GM10248 (cell line): ENCODE measurements at regions not wholly inside any gene's neighbourhood (a gene's known extent, or its start where the extent isn't known, plus 50 kb on each side); places are given as distances from the start of the nearest gene placed in this dataset.

Experiments used
- CTCF ChIA-PET: fragments of 300-600 bp; sonication (Branson Sonifier 250); formaldehyde crosslinking; extraction: SDS; loops from one replicate; lab custom pipeline; 2021; ENCODE audit warnings: antibody characterized with exemption; lab: Yijun Ruan, JAX
- POLR2A ChIA-PET: fragments of 350-650 bp; sonication (Branson Sonifier 250); formaldehyde crosslinking; extraction: SDS; loops from one replicate; lab custom pipeline; 2020; ENCODE audit warnings: antibody characterized with exemption; lab: Yijun Ruan, JAX
- DNase-seq: peaks from one replicate; pipeline ENCODE4 v3.0.0; 2012; ENCODE audit errors: extremely low spot score
- CTCF ChIP-seq: IDR thresholded peaks from 2 replicates; pipeline ENCODE4 v1.5.1; 2012; ENCODE audit warnings: mild to moderate bottlenecking, low read depth; ENCODE audit errors: extremely low read depth, missing control alignments, control extremely low read depth

- DNase-seq: no peak
- CTCF ChIA-PET: no interaction called here
- POLR2A ChIA-PET: no interaction called here
- TF ChIP-seq CTCF: no peak
Measured at GRCh38 chrX:97751016-97751415, 867.3 kb downstream of the RPA4 start.

DNA sequence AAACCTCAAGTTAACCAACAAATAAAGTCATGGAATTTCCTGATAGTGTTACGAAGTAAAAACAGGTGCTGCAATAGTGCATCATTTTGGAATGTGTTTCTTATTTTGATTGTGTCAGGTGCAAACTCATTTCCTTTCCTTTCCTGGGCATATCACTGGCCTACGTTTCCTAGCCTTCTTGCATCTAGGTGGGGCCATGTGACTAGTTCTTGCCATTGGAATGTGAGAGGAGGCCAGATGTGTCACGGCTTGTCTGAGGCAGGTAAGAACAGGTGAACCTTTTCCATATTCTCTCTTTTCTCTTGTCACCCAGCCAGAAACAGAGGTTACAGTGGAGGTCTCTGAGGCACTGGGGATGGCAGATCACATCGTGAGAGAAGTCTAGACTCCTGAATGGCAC, 868.0 kb downstream of the RPA4 start:
- DNase-seq: no peak
- CTCF ChIA-PET: no interaction called here
- no peak for TF ChIP-seq CTCF
- POLR2A ChIA-PET: no interaction called here

DNA sequence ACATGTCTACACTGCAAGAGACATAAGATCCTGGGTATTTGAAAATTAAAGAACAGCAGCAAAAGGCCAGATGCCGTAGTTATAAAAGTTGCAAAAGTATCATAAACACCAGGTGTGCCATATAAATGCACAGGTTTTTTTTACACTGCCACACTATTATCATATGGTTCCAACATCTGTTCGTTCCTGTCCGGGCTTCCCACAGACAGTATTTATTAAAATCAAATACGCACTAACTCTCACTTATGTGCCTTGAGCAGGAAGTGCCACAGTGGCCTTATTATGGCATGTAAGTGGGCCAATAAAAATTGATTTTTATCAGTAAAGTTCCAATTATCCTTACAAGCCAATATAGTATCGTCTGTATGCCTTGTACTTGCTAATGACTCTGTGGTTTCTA, 873.2 kb downstream of the RPA4 start:
- TF ChIP-seq CTCF: no peak
- POLR2A ChIA-PET: no interaction called here
- CTCF ChIA-PET: no interaction called here
- no peak for DNase-seq

DNA sequence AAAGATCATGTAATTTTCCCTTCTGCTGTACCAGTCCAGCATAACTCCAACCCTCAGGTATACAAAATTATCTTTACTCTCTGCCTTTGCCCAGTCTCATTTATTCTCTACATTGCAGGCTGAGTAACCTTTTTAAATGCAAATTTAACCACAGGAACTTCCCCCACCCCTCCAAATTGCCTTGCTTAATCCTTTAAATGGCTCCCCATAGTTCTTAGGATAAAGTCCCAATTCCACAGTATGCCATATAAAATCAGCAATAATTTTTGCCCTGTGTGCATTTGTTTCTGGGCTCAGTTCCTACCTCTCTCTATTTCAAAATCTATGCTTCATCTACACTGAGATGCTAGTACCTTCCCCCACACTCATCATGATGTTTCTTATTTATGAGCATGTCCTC, 879.7 kb downstream of the RPA4 start:
- POLR2A ChIA-PET: no interaction called here
- CTCF ChIA-PET: no interaction called here
- TF ChIP-seq CTCF: no peak
- DNase-seq: no peak

GRCh38 chrX:97763981-97764380, 880.3 kb downstream of the RPA4 start:
- CTCF ChIA-PET: no interaction called here
- no peak for TF ChIP-seq CTCF
- POLR2A ChIA-PET: no interaction called here
- DNase-seq: no peak

GRCh38 chrX:97766501-97767095, 882.9 kb downstream of the RPA4 start:
- CTCF ChIA-PET: no interaction called here
- POLR2A ChIA-PET: interaction anchor here (0.7 kb wide), 1 partner anchor 19 kb away, joined by 3 read pairs; no protein-coding TSS in a partner anchor
- no peak for DNase-seq
- no peak for TF ChIP-seq CTCF
